ENCODE measurements at regions not wholly inside any gene's neighbourhood (a gene's known extent, or its start where the extent isn't known, plus 50 kb on each side); places are given as distances from the start of the nearest gene placed in this dataset.

DNA sequence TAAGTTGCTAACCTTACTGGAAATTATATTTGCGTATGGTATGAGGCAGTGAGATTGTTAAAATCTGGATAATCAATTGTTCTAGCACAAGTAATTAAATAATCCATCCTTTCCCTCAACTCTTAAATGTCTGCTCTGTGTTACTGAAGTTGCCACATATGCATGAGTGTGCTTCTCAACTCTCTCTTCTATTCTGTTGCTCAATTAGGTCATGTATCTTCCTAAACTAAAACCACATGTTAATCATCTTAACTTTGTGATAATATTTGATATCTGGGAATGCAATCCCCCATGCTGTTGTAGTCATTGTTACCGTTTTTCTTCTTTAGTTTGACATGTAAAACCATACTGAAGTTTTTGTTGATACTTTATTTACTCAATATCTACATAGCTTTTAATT lies 63.5 kb upstream of the STMND1 start:
- TF ChIP-seq, protein P1, sequence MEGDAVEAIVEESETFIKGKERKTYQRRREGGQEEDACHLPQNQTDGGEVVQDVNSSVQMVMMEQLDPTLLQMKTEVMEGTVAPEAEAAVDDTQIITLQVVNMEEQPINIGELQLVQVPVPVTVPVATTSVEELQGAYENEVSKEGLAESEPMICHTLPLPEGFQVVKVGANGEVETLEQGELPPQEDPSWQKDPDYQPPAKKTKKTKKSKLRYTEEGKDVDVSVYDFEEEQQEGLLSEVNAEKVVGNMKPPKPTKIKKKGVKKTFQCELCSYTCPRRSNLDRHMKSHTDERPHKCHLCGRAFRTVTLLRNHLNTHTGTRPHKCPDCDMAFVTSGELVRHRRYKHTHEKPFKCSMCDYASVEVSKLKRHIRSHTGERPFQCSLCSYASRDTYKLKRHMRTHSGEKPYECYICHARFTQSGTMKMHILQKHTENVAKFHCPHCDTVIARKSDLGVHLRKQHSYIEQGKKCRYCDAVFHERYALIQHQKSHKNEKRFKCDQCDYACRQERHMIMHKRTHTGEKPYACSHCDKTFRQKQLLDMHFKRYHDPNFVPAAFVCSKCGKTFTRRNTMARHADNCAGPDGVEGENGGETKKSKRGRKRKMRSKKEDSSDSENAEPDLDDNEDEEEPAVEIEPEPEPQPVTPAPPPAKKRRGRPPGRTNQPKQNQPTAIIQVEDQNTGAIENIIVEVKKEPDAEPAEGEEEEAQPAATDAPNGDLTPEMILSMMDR (IDR thresholded peaks at IDR 0.05) = no peak
- TF ChIP-seq POLR2A (IDR thresholded peaks at IDR 0.05) = no peak

Measured in adrenal gland (tissue), 5 donors.